ENCODE measurements at regions not wholly inside any gene's neighbourhood (a gene's known extent, or its start where the extent isn't known, plus 50 kb on each side); places are given as distances from the start of the nearest gene placed in this dataset.

- no peak overlapping the region for H3K4me3 ChIP-seq (ENCODE audit: low read length)
- H3K9me3 ChIP-seq (replicated peaks; ENCODE audit: low read length) = peaks cover 4% of the 10 kb centered on the region
- H3K9ac ChIP-seq (ENCODE audit: low read depth, low read length) = no peak overlapping the region
- no peak overlapping the region for H3K4me2 ChIP-seq (ENCODE audit: low read length)
- H3K27me3 ChIP-seq (ENCODE audit: control insufficient read depth, insufficient read depth, low read length) = no peaks in the 10 kb centered on the region
- no peaks in the 10 kb centered on the region for H3K36me3 ChIP-seq (ENCODE audit: insufficient read depth, low read length)
- H3K4me1 ChIP-seq (ENCODE audit: control insufficient read depth, insufficient read depth, low read length) = no peaks in the 10 kb centered on the region
These were observed 283.3 kb downstream of the DCDC2C start for GRCh38 chr2:3986530-3987258.

GRCh38 chr2:4002841-4003403 is 299.5 kb downstream of the DCDC2C start:
- Histone ChIP-seq H3K27me3 (ENCODE audit: control insufficient read depth, insufficient read depth, low read length) (no peaks in the 10 kb centered on the region), H3K36me3 (ENCODE audit: insufficient read depth, low read length) (no peaks in the 10 kb centered on the region), H3K4me2 (ENCODE audit: low read length) (no peak overlapping the region), H3K4me1 (ENCODE audit: control insufficient read depth, insufficient read depth, low read length) (no peaks in the 10 kb centered on the region), H3K4me3 (ENCODE audit: low read length) (no peak overlapping the region), H3K9ac (ENCODE audit: low read depth, low read length) (no peak overlapping the region), H3K9me3 (replicated peaks; ENCODE audit: low read length) (peaks cover 21% of the 10 kb centered on the region)

DNA sequence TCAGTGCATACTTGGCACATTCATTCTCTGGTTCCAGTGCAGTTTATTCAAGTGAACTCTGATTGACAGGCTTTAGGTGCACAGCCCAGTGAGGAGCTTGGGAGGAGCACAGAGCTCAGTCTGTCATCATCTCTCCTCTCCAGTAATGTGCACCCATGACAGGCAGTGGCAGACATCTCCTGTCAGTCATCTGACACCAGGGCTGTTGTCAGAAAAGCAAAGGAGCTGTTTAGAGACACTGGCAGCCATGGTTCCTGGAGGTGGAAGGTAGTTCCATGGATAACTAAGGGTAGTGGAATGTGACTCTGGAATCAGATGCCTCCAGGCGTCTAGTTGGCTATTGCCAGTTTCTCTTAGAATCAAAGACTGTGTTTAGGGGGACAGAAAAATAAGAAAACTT is 308.8 kb downstream of the DCDC2C start:
- H3K36me3 ChIP-seq (ENCODE audit: insufficient read depth, low read length) = no peaks in the 10 kb centered on the region
- no peak overlapping the region for H3K4me3 ChIP-seq (ENCODE audit: low read length)
- no peaks in the 10 kb centered on the region for H3K27me3 ChIP-seq (ENCODE audit: control insufficient read depth, insufficient read depth, low read length)
- H3K9me3 ChIP-seq (replicated peaks; ENCODE audit: low read length) = peaks cover 12% of the 10 kb centered on the region
- H3K4me2 ChIP-seq (ENCODE audit: low read length) = no peak overlapping the region
- H3K4me1 ChIP-seq (ENCODE audit: control insufficient read depth, insufficient read depth, low read length) = no peaks in the 10 kb centered on the region
- H3K9ac ChIP-seq (ENCODE audit: low read depth, low read length) = no peak overlapping the region

DNA sequence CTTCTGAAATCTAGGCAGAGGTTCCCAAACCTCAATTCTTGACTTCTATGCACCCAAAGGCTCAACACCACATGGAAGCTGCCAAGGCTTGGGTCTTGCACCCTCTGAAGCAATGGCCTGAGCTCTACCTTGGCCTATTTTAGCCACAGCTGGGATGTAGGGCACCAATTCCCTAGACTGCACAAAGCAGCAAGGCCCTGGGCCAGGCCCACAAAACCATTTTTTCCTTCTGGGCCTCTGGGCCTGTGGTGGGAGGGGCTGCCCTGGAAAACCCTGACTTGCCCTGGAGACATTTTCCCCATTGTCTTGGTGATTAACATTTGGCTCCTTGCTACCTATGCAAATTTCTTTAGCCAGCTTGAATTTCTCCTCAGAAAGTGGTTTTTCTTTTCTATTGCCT is 315.2 kb downstream of the DCDC2C start:
- peaks cover 25% of the 10 kb centered on the region for H3K9me3 ChIP-seq (replicated peaks; ENCODE audit: low read length)
- H3K36me3 ChIP-seq (ENCODE audit: insufficient read depth, low read length) = no peaks in the 10 kb centered on the region
- H3K4me2 ChIP-seq (ENCODE audit: low read length) = no peak overlapping the region
- H3K4me1 ChIP-seq (ENCODE audit: control insufficient read depth, insufficient read depth, low read length) = no peaks in the 10 kb centered on the region
- H3K4me3 ChIP-seq (ENCODE audit: low read length) = no peak overlapping the region
- no peaks in the 10 kb centered on the region for H3K27me3 ChIP-seq (ENCODE audit: control insufficient read depth, insufficient read depth, low read length)
- H3K9ac ChIP-seq (ENCODE audit: low read depth, low read length) = no peak overlapping the region

- Histone ChIP-seq H3K27me3 (ENCODE audit: control insufficient read depth, insufficient read depth, low read length) (no peaks in the 10 kb centered on the region), H3K9me3 (replicated peaks; ENCODE audit: low read length) (peaks cover 29% of the 10 kb centered on the region), H3K4me3 (ENCODE audit: low read length) (no peak overlapping the region)
These were observed 316.8 kb downstream of the DCDC2C start for GRCh38 chr2:4020153-4020552.

DNA sequence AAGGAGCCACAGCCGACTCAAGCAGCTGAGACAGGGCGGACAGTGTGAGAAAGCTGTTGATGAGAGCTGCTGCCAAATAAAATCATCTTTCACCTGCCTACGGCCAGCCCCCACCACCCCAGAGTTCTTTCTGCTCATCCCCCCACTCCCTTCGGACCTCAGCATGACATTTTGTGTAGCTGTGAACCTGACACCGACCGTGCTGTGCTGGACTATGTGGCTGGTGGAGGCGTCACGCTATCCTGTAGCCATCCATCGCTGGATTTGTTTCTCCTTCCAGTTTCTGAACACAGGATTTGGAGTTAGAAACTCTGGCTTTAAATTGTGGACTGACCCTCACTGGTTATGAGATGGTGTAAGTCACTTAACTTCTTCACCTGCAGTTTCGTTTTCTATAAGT is 317.3 kb downstream of the DCDC2C start:
- Histone ChIP-seq H3K4me1 (ENCODE audit: control insufficient read depth, insufficient read depth, low read length) (no peaks in the 10 kb centered on the region), H3K36me3 (ENCODE audit: insufficient read depth, low read length) (no peaks in the 10 kb centered on the region), H3K9ac (ENCODE audit: low read depth, low read length) (no peak overlapping the region), H3K4me3 (ENCODE audit: low read length) (no peak overlapping the region), H3K4me2 (ENCODE audit: low read length) (no peak overlapping the region), H3K9me3 (replicated peaks; ENCODE audit: low read length) (peaks cover 25% of the 10 kb centered on the region), H3K27me3 (ENCODE audit: control insufficient read depth, insufficient read depth, low read length) (no peaks in the 10 kb centered on the region)

More at GRCh38 chr2:4020153-4020552, 316.8 kb downstream of the DCDC2C start:
- H3K36me3 ChIP-seq (ENCODE audit: insufficient read depth, low read length) = no peaks in the 10 kb centered on the region
- no peak overlapping the region for H3K4me2 ChIP-seq (ENCODE audit: low read length)
- H3K4me1 ChIP-seq (ENCODE audit: control insufficient read depth, insufficient read depth, low read length) = no peaks in the 10 kb centered on the region
- H3K9ac ChIP-seq (ENCODE audit: low read depth, low read length) = no peak overlapping the region

- Histone ChIP-seq H3K4me3 (ENCODE audit: low read length) (no peak overlapping the region), H3K9me3 (replicated peaks; ENCODE audit: low read length) (peaks cover 25% of the 10 kb centered on the region), H3K4me1 (ENCODE audit: control insufficient read depth, insufficient read depth, low read length) (no peaks in the 10 kb centered on the region), H3K4me2 (ENCODE audit: low read length) (no peak overlapping the region), H3K36me3 (ENCODE audit: insufficient read depth, low read length) (no peaks in the 10 kb centered on the region), H3K27me3 (ENCODE audit: control insufficient read depth, insufficient read depth, low read length) (no peaks in the 10 kb centered on the region), H3K9ac (ENCODE audit: low read depth, low read length) (no peak overlapping the region)
These were observed 321.2 kb downstream of the DCDC2C start for GRCh38 chr2:4024605-4025004.

- H3K9ac ChIP-seq (ENCODE audit: low read depth, low read length) = no peak overlapping the region
- H3K9me3 ChIP-seq (replicated peaks; ENCODE audit: low read length) = peaks cover 5% of the 10 kb centered on the region
- no peak overlapping the region for H3K4me3 ChIP-seq (ENCODE audit: low read length)
- no peaks in the 10 kb centered on the region for H3K36me3 ChIP-seq (ENCODE audit: insufficient read depth, low read length)
- H3K27me3 ChIP-seq (ENCODE audit: control insufficient read depth, insufficient read depth, low read length) = no peaks in the 10 kb centered on the region
- H3K4me2 ChIP-seq (ENCODE audit: low read length) = no peak overlapping the region
- no peaks in the 10 kb centered on the region for H3K4me1 ChIP-seq (ENCODE audit: control insufficient read depth, insufficient read depth, low read length)
These were observed 325.7 kb downstream of the DCDC2C start for GRCh38 chr2:4029081-4029480.

DNA sequence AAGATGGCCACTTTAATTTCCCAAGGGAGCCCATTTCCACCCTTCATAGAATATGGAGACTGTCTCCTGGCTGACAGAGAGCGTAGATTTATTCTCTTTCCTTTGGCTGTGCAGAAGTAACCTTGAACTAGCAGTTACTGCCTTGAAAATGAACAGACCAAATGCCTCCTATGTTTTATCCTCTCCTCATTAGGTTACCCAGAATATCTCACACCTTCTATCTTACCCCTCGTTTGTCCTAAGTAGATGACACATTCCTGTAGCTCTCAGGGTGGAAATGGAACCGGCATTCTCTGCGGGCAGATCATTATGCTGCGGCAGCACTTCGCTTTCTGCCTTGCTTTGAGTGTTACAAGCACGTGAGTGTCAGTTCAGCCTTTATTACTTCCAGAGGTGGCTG is 336.5 kb downstream of the DCDC2C start:
- Histone ChIP-seq H3K9ac (ENCODE audit: low read depth, low read length) (no peak overlapping the region), H3K27me3 (ENCODE audit: control insufficient read depth, insufficient read depth, low read length) (no peaks in the 10 kb centered on the region), H3K4me1 (ENCODE audit: control insufficient read depth, insufficient read depth, low read length) (no peaks in the 10 kb centered on the region), H3K36me3 (ENCODE audit: insufficient read depth, low read length) (no peaks in the 10 kb centered on the region), H3K4me2 (ENCODE audit: low read length) (no peak overlapping the region), H3K9me3 (replicated peaks; ENCODE audit: low read length) (peaks cover 16% of the 10 kb centered on the region), H3K4me3 (ENCODE audit: low read length) (no peak overlapping the region)

GRCh38 chr2:4047961-4048891 is 344.9 kb downstream of the DCDC2C start:
- H3K36me3 ChIP-seq (ENCODE audit: insufficient read depth, low read length) = no peaks in the 10 kb centered on the region
- H3K4me1 ChIP-seq (ENCODE audit: control insufficient read depth, insufficient read depth, low read length) = no peaks in the 10 kb centered on the region
- H3K4me2 ChIP-seq (ENCODE audit: low read length) = no peak overlapping the region
- H3K27me3 ChIP-seq (ENCODE audit: control insufficient read depth, insufficient read depth, low read length) = no peaks in the 10 kb centered on the region
- peaks cover 19% of the 10 kb centered on the region for H3K9me3 ChIP-seq (replicated peaks; ENCODE audit: low read length)
- H3K4me3 ChIP-seq (ENCODE audit: low read length) = no peak overlapping the region
- H3K9ac ChIP-seq (ENCODE audit: low read depth, low read length) = no peak overlapping the region

- no peak overlapping the region for H3K9ac ChIP-seq (ENCODE audit: low read depth, low read length)
- H3K9me3 ChIP-seq (replicated peaks; ENCODE audit: low read length) = peaks cover 19% of the 10 kb centered on the region
- no peaks in the 10 kb centered on the region for H3K36me3 ChIP-seq (ENCODE audit: insufficient read depth, low read length)
- no peaks in the 10 kb centered on the region for H3K27me3 ChIP-seq (ENCODE audit: control insufficient read depth, insufficient read depth, low read length)
- H3K4me3 ChIP-seq (ENCODE audit: low read length) = no peak overlapping the region
- no peaks in the 10 kb centered on the region for H3K4me1 ChIP-seq (ENCODE audit: control insufficient read depth, insufficient read depth, low read length)
- H3K4me2 ChIP-seq (ENCODE audit: low read length) = no peak overlapping the region
These were observed 346.1 kb downstream of the DCDC2C start for GRCh38 chr2:4049463-4049862.

All from skeletal muscle satellite cell (primary cell).